ENCODE measurements at regions not wholly inside any gene's neighbourhood (a gene's known extent, or its start where the extent isn't known, plus 50 kb on each side); places are given as distances from the start of the nearest gene placed in this dataset.

GRCh38 chr13:48181482-48182145 lies 51.4 kb upstream of the ITM2B start:
- Histone ChIP-seq H3K27ac (ENCODE audit: low read depth, low read length) (no peak overlapping the region), H3K4me1 (ENCODE audit: insufficient read depth, low read length) (peaks cover 3% of the 10 kb centered on the region; the same call in 1 of the 2 replicates), H3K27me3 (ENCODE audit: insufficient read depth, low read length) (no peaks in the 10 kb centered on the region), H3K9ac (ENCODE audit: low read depth, low read length) (no peak overlapping the region), H3K9me3 (ENCODE audit: insufficient read depth, low read depth, low read length) (no peaks in the 10 kb centered on the region), H3K36me3 (ENCODE audit: insufficient read depth, low read length) (no peaks in the 10 kb centered on the region), H3K4me3 (ENCODE audit: low read length) (no peak overlapping the region)
- whole genome bisulfite sequencing, result 89% methylated on average over 4 of the region's 5 CpGs

GRCh38 chr13:48178126-48178525 lies 54.9 kb upstream of the ITM2B start:
- WGBS, result 93% methylated on average over 2 of the region's 2 CpGs
- no peaks in the 10 kb centered on the region for H3K9me3 ChIP-seq (ENCODE audit: insufficient read depth, low read depth, low read length)
- no peak overlapping the region for H3K4me3 ChIP-seq (ENCODE audit: low read length)
- H3K9ac ChIP-seq (ENCODE audit: low read depth, low read length), result no peak overlapping the region
- no peak overlapping the region for H3K27ac ChIP-seq (ENCODE audit: low read depth, low read length)
- no peaks in the 10 kb centered on the region for H3K4me1 ChIP-seq (ENCODE audit: insufficient read depth, low read length)
- no peaks in the 10 kb centered on the region for H3K27me3 ChIP-seq (ENCODE audit: insufficient read depth, low read length)
- H3K36me3 ChIP-seq (ENCODE audit: insufficient read depth, low read length), result no peaks in the 10 kb centered on the region

GRCh38 chr13:48176781-48177180 lies 56.2 kb upstream of the ITM2B start:
- Histone ChIP-seq H3K36me3 (ENCODE audit: insufficient read depth, low read length) (no peaks in the 10 kb centered on the region), H3K27ac (ENCODE audit: low read depth, low read length) (no peak overlapping the region), H3K4me3 (ENCODE audit: low read length) (no peak overlapping the region), H3K9me3 (ENCODE audit: insufficient read depth, low read depth, low read length) (no peaks in the 10 kb centered on the region), H3K4me1 (ENCODE audit: insufficient read depth, low read length) (no peaks in the 10 kb centered on the region), H3K27me3 (ENCODE audit: insufficient read depth, low read length) (no peaks in the 10 kb centered on the region), H3K9ac (ENCODE audit: low read depth, low read length) (no peak overlapping the region)
- WGBS, result 94% methylated on average over 6 of the region's 6 CpGs

- Histone ChIP-seq H3K4me1 (ENCODE audit: insufficient read depth, low read length) (no peaks in the 10 kb centered on the region), H3K36me3 (ENCODE audit: insufficient read depth, low read length) (no peaks in the 10 kb centered on the region), H3K27ac (ENCODE audit: low read depth, low read length) (no peak overlapping the region), H3K9me3 (ENCODE audit: insufficient read depth, low read depth, low read length) (no peaks in the 10 kb centered on the region), H3K27me3 (ENCODE audit: insufficient read depth, low read length) (no peaks in the 10 kb centered on the region), H3K4me3 (ENCODE audit: low read length) (no peak overlapping the region), H3K9ac (ENCODE audit: low read depth, low read length) (no peak overlapping the region)
- WGBS, result 95% methylated on average over 1 of the region's 1 CpG
These were observed 57.8 kb upstream of the ITM2B start for GRCh38 chr13:48175185-48175584.

- Histone ChIP-seq H3K9ac (ENCODE audit: low read depth, low read length) (no peak overlapping the region), H3K4me3 (ENCODE audit: low read length) (no peak overlapping the region), H3K36me3 (ENCODE audit: insufficient read depth, low read length) (no peaks in the 10 kb centered on the region), H3K27ac (ENCODE audit: low read depth, low read length) (no peak overlapping the region), H3K9me3 (ENCODE audit: insufficient read depth, low read depth, low read length) (no peaks in the 10 kb centered on the region), H3K4me1 (ENCODE audit: insufficient read depth, low read length) (0 out of 2 replicates have a peak, but pooled peaks cover 3% of the 10 kb centered on the region), H3K27me3 (ENCODE audit: insufficient read depth, low read length) (no peaks in the 10 kb centered on the region)
- 94% methylated on average over 5 of the region's 5 CpGs for WGBS
These were observed 65.1 kb upstream of the ITM2B start for GRCh38 chr13:48167866-48168265.

- Histone ChIP-seq H3K36me3 (ENCODE audit: insufficient read depth, low read length) (no peaks in the 10 kb centered on the region), H3K4me1 (ENCODE audit: insufficient read depth, low read length) (peaks cover 9% of the 10 kb centered on the region; the same call in 1 of the 2 replicates), H3K27ac (ENCODE audit: low read depth, low read length) (no peak overlapping the region), H3K9ac (ENCODE audit: low read depth, low read length) (no peak overlapping the region), H3K4me3 (ENCODE audit: low read length) (no peak overlapping the region), H3K9me3 (ENCODE audit: insufficient read depth, low read depth, low read length) (no peaks in the 10 kb centered on the region), H3K27me3 (ENCODE audit: insufficient read depth, low read length) (no peaks in the 10 kb centered on the region)
- no CpG with 5 or more reads among the region's 1 CpG for WGBS
These were observed 67.3 kb upstream of the ITM2B start for GRCh38 chr13:48165727-48166126.

GRCh38 chr13:48165063-48165462 lies 67.9 kb upstream of the ITM2B start:
- H3K9ac ChIP-seq (ENCODE audit: low read depth, low read length), result no peak overlapping the region
- H3K4me3 ChIP-seq (ENCODE audit: low read length), result no peak overlapping the region
- H3K27ac ChIP-seq (ENCODE audit: low read depth, low read length), result no peak overlapping the region
- no peaks in the 10 kb centered on the region for H3K27me3 ChIP-seq (ENCODE audit: insufficient read depth, low read length)
- no peaks in the 10 kb centered on the region for H3K36me3 ChIP-seq (ENCODE audit: insufficient read depth, low read length)
- H3K9me3 ChIP-seq (ENCODE audit: insufficient read depth, low read depth, low read length), result no peaks in the 10 kb centered on the region
- 85% methylated on average over 1 of the region's 1 CpG for WGBS
- peaks cover 15% of the 10 kb centered on the region; the same call in 1 of the 2 replicates for H3K4me1 ChIP-seq (ENCODE audit: insufficient read depth, low read length)

GRCh38 chr13:48163061-48163460 lies 68.2 kb upstream of the MED4 start:
- H3K36me3 ChIP-seq (ENCODE audit: insufficient read depth, low read length), result no peaks in the 10 kb centered on the region
- H3K9me3 ChIP-seq (ENCODE audit: insufficient read depth, low read depth, low read length), result no peaks in the 10 kb centered on the region
- peaks cover 27% of the 10 kb centered on the region for H3K4me1 ChIP-seq (ENCODE audit: insufficient read depth, low read length)
- no peak overlapping the region for H3K27ac ChIP-seq (ENCODE audit: low read depth, low read length)
- no peaks in the 10 kb centered on the region for H3K27me3 ChIP-seq (ENCODE audit: insufficient read depth, low read length)
- 93% methylated on average over 3 of the region's 4 CpGs for WGBS
- no peak overlapping the region for H3K4me3 ChIP-seq (ENCODE audit: low read length)
- no peak overlapping the region for H3K9ac ChIP-seq (ENCODE audit: low read depth, low read length)

GRCh38 chr13:48162217-48162616 lies 67.3 kb upstream of the MED4 start:
- peaks cover 27% of the 10 kb centered on the region for H3K4me1 ChIP-seq (ENCODE audit: insufficient read depth, low read length)
- H3K27me3 ChIP-seq (ENCODE audit: insufficient read depth, low read length), result no peaks in the 10 kb centered on the region
- H3K9me3 ChIP-seq (ENCODE audit: insufficient read depth, low read depth, low read length), result no peaks in the 10 kb centered on the region
- H3K27ac ChIP-seq (ENCODE audit: low read depth, low read length), result no peak overlapping the region
- no peaks in the 10 kb centered on the region for H3K36me3 ChIP-seq (ENCODE audit: insufficient read depth, low read length)
- 98% methylated on average over 2 of the region's 2 CpGs for WGBS
- no peak overlapping the region for H3K4me3 ChIP-seq (ENCODE audit: low read length)
- H3K9ac ChIP-seq (ENCODE audit: low read depth, low read length), result no peak overlapping the region

GRCh38 chr13:48161530-48162179 lies 66.8 kb upstream of the MED4 start:
- 94% methylated on average over 5 of the region's 5 CpGs for WGBS
- Histone ChIP-seq H3K27ac (ENCODE audit: low read depth, low read length) (no peak overlapping the region), H3K36me3 (ENCODE audit: insufficient read depth, low read length) (no peaks in the 10 kb centered on the region)

GRCh38 chr13:48160606-48161278 lies 65.8 kb upstream of the MED4 start:
- H3K36me3 ChIP-seq (ENCODE audit: insufficient read depth, low read length), result no peaks in the 10 kb centered on the region
- 85% methylated on average over 5 of the region's 5 CpGs for WGBS
- no peak overlapping the region for H3K4me3 ChIP-seq (ENCODE audit: low read length)
- H3K27ac ChIP-seq (ENCODE audit: low read depth, low read length), result no peak overlapping the region
- no peak overlapping the region for H3K9ac ChIP-seq (ENCODE audit: low read depth, low read length)
- H3K4me1 ChIP-seq (ENCODE audit: insufficient read depth, low read length), result peaks cover 30% of the 10 kb centered on the region
- no peaks in the 10 kb centered on the region for H3K9me3 ChIP-seq (ENCODE audit: insufficient read depth, low read depth, low read length)
- H3K27me3 ChIP-seq (ENCODE audit: insufficient read depth, low read length), result no peaks in the 10 kb centered on the region

More at GRCh38 chr13:48161530-48162179, 66.8 kb upstream of the MED4 start:
- Histone ChIP-seq H3K4me3 (ENCODE audit: low read length) (no peak overlapping the region), H3K9ac (ENCODE audit: low read depth, low read length) (no peak overlapping the region), H3K4me1 (ENCODE audit: insufficient read depth, low read length) (peaks cover 27% of the 10 kb centered on the region), H3K27me3 (ENCODE audit: insufficient read depth, low read length) (no peaks in the 10 kb centered on the region), H3K9me3 (ENCODE audit: insufficient read depth, low read depth, low read length) (no peaks in the 10 kb centered on the region)
